ENCODE measurements at regions not wholly inside any gene's neighbourhood (a gene's known extent, or its start where the extent isn't known, plus 50 kb on each side); places are given as distances from the start of the nearest gene placed in this dataset.

- TF ChIP-seq POLR2A (IDR thresholded peaks at IDR 0.05; ENCODE audit: low read depth) = no peak
- TF ChIP-seq EP300 (IDR thresholded peaks at IDR 0.05) = no peak
- TF ChIP-seq CTCF (IDR thresholded peaks at IDR 0.05) = no peak
Measured at GRCh38 chr10:70978816-70979480, 90.6 kb upstream of the PCBD1 start.
